Breast epithelium (tissue), 3 donors: ENCODE measurements at regions not wholly inside any gene's neighbourhood (a gene's known extent, or its start where the extent isn't known, plus 50 kb on each side); places are given as distances from the start of the nearest gene placed in this dataset.

ENCODE experiments used
- CTCF ChIP-seq, 3 donors: fragments of 450-650 bp; IDR thresholded peaks; one replicate each; pipeline ENCODE4 v1.5.1; 2016 to 2017; ENCODE audit warnings: antibody characterized with exemption in 3 of 3, mild to moderate bottlenecking in 3 of 3, moderate library complexity in 3 of 3
- POLR2A ChIP-seq: fragments of 450-650 bp; IDR thresholded peaks from one replicate; pipeline ENCODE4 v1.6.1; 2016; ENCODE audit warnings: antibody characterized with exemption, mild to moderate bottlenecking, moderate library complexity
- POLR2AphosphoS5 ChIP-seq, 3 donors: sonication (generic); formaldehyde crosslinking; IDR thresholded peaks; one replicate each; pipeline ENCODE4 v1.6.1; 2017; ENCODE audit warnings: antibody characterized with exemption in 3 of 3

- TF ChIP-seq CTCF (IDR thresholded peaks at IDR 0.05) (no peak), POLR2A (no peak), POLR2AphosphoS5 (IDR thresholded peaks at IDR 0.05) (no peak)
Measured at GRCh38 chr5:163609910-163610309, 104.5 kb downstream of the MAT2B start.
